HG03558 (cell line): ENCODE measurements at regions not wholly inside any gene's neighbourhood (a gene's known extent, or its start where the extent isn't known, plus 50 kb on each side); places are given as distances from the start of the nearest gene placed in this dataset.

Experiments used
- ATAC-seq: cut with Tn5 transposase; IDR thresholded peaks from one replicate; pipeline ENCODE4 v1.9.1; 2021; ENCODE audit warnings: moderate number of reproducible peaks; ENCODE audit not compliant: unreplicated experiment; ENCODE audit errors: extremely low read depth

- no peak for ATAC-seq
Observed at GRCh38 chr9:79257228-79257781, 314.5 kb upstream of the TLE4 start.

DNA sequence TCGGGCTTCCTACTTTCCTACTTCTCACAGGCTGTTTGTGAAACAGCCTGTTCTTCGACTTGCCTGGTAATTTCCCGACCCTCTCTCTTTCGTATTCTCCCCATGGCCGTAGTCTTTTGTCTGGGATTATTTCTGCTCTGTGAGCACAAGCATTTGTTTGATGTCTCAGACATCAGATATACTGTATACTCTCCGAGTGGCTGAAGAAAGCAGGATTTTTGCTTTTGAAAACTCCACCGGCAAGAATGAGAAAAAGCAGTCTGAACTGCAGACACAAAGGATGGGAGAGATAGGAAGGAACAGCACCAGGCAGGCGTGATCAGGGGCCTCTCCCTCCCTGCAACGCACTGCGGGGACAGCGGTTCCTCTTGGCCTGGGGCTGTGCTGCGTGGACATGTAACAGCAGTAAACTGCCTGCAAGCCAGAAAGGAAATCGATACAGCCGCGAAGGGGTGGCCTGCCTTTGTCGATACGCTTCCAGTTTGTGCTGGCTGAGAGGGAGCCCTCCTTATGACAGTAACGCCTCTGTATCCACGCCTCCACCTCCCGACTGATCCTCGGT, 313.9 kb upstream of the TLE4 start:
- ATAC-seq: no peak

DNA sequence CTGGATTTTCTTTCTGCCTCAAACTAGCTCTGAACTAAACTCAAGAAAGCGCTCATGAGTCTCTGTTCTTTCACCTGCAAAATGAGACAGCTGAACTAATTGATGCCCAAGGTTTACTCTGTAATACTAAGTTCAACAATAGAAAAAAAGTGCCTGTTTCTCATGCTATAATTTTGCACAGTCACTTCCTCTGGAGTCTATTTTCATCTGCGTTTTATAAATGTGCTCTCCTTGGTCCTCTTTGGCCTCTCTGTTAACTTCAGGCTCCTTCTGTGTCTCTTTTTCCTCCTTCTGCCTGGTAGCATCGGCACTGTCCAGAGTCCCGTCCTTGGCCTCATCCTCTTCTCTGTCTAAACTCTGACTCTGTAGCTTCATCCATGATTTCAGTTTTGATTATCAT, 311.9 kb upstream of the TLE4 start:
- ATAC-seq: no peak

GRCh38 chr9:79263628-79264027, 308.1 kb upstream of the TLE4 start:
- no peak for ATAC-seq

- no peak for ATAC-seq
Observed at GRCh38 chr9:79264041-79264440, 307.7 kb upstream of the TLE4 start.

DNA sequence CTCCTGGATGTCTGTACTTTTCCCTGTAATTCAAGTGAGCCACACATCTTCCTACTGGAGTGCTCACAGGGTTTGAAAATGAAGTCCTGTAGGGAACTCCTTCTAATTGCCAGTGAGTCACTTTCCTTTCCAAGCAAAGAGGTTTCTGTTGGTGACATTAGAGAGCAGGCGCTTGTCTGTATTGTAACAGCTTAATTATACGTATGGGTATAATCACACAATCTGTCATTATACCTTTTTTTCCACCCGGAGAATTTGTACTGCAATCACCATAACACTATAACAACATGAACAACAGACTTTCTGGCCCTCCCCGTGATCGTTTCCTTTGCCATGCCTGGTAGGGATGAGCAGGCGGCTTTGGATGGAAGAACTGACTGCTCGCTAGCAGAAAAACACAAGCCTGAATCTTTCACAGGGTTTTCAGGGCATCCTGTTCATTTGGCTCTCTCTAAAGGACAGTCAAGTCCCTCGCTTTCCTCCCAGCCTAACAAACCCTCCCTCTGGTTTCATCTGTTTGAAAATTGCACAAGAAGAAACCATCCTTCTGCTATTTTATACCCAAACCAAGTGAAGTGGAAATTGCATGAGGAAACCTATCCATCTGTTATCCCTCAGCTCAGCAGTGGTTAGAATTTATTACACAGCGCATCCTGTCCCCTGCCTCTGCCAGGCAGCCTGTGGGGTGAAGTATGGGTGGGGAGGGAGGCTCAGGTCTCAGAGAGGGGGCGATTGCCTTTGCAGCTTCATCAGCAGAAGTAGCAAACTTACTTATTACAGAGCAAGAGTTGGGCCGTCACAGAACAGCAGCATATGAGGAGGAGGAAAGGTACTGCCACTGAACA, 307.0 kb upstream of the TLE4 start:
- no peak for ATAC-seq

GRCh38 chr9:79266986-79267385, 304.8 kb upstream of the TLE4 start:
- no peak for ATAC-seq

GRCh38 chr9:79268806-79269205, 303.0 kb upstream of the TLE4 start:
- no peak for ATAC-seq

DNA sequence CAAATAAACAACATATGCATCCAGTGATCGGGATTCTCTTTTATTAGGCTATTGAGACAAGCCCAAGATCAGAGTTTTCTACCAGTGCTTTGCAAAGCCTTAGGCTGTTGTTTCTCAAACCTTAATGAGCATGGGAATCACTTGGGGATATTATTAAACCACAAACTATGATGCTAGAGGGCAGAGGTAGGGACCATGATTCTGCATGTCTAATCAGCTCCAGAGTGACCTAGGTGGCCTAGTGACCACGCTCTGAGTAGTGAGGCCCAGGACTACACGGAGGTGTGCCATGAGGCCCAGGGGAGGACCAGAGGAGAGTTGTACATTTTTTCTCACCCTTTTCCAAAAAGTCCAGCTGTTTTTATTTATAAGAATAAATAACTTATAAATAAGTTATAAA, 298.5 kb upstream of the TLE4 start:
- no peak for ATAC-seq

GRCh38 chr9:79279356-79279755, 292.4 kb upstream of the TLE4 start:
- no peak for ATAC-seq

GRCh38 chr9:79280691-79281090, 291.1 kb upstream of the TLE4 start:
- ATAC-seq: no peak

DNA sequence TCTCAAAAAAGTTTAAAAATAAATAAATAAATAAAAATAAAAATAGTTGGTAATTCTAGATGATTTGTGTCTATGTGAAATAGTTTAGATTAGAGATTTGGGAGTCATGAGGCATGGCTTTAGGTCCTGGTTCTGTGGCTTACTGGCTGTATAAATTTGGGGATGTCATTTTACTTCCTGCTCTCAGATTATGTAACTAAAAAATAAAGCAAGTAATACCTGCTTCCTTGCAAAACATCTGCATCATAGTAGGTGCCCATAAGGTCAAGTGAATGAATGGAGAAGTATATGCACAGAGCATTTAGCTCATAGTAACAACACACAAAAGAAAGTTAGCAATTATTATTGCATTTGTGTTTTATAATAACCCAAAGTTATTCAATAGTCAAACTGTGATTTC, 287.7 kb upstream of the TLE4 start:
- no peak for ATAC-seq

DNA sequence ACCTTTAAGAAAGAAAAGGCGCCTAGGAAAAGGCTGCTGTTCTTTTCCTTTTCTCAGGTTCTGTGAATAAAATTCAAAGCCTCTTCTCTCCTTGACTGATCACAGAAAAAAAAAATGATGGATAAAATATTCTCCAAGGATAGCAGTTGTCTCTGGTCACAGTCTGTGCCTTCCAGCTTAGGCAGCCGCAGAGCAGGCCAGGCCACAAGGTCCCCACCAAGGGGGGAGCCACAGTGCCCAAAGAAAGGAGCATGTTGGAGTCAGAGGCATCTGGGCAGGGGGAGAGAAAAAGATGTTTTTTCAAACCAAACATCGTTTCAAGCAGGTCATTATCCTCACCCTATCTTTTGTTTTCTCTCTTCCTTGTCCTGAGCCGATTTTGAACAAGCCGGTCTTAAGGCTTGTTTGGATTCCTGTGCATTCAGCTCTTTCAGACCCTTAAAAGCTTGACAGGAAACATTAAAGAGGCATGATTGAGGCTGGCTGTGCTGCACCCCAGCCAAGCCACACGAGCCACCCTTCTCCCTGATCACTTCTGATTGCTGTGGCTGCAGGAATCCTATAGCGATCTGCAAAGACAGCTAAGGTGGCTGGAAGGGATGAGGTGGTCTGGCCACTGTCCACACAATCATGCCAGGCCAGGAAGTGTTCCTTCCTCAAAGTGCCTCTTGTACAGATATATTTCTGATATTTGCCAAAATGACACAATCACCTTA, 284.6 kb upstream of the TLE4 start:
- no peak for ATAC-seq

DNA sequence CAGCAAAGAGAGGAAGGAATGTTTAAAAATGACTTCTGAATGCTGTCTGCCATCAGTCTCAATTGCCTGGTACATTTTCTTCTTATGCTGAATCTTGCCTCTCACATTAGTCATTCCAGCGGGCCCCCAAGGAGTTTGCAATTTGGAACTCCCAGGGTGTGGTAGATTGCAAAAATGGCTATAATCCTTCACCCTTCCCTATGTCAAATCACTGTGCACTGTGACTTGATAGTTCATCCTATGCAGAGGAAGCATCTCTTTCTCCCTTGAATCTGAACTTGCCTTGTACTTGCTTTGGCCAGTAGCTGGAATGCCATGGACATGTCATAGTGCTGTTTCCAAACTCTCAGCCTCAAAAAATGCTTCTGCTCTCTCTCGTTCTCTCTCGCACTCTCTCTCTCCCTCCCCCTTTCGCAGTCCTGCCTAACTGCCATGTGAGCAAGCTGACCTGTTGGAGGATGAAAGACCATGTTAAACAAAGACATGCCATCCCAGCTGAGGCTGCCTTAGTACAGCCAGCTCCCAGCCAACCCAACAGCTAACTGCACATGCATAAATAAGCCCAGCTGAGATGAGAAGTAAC, 284.0 kb upstream of the TLE4 start:
- ATAC-seq: no peak

DNA sequence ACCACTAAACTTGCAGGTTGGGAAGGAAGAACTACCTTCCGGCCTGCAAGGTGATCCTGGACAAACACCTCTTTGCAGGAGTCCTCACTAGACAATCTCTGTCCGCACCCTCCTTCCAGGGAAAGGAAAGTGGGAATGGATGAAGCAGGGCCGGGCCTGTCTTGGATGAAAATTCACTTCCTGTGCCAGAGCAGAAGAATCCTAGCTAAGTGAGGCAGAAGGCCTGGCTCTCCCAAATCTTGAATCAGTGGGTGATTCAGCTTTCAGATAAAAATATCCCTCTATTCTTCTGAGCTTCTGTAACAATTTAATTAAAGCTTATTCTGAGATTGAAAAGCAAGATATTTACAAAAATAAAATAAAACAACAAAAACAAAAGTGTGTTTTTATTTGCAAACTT, 281.9 kb upstream of the TLE4 start:
- no peak for ATAC-seq

- ATAC-seq: no peak
Observed at GRCh38 chr9:79292731-79293280, 279.0 kb upstream of the TLE4 start.

- ATAC-seq: no peak
Observed at GRCh38 chr9:79300068-79300467, 271.7 kb upstream of the TLE4 start.

GRCh38 chr9:79301085-79301484, 270.7 kb upstream of the TLE4 start:
- no peak for ATAC-seq

DNA sequence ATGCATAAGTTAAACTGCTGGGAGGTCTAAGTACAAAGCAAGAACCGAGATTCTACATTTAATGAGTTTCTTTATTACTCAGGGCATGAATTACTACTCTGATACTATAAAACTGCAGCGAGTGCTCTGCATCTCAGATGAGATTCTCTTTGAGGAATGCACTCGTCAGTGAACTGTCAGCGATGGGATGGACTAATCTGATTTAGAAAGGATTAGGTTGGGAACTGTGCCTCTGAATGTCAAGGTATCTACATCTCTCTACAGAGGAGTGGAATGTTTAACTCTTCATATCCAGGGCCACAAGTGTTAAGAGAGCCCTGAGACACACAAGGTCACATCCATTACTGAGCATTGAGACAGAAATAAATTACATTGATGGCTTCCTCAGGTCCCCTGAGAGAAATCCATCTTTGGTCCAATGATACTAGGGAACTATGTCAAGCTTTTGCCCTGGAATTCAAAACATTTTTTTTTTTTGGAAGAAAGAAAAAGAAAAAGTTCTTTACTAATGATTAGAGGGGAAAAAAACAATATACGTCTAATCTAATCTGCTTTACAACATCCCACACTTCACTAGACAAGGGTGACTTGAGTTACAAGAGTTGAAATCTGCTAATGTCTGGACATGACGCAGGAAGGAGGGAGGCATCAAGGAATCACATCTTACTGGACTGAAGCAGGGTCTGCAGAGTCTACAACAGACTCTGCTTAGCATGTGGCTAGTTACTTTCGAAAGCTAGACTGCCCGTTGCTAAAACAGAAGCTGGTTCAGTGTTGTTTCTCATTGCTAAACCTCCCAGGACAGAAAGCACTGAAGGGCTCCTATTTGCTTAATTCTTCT, 270.0 kb upstream of the TLE4 start:
- ATAC-seq: no peak

DNA sequence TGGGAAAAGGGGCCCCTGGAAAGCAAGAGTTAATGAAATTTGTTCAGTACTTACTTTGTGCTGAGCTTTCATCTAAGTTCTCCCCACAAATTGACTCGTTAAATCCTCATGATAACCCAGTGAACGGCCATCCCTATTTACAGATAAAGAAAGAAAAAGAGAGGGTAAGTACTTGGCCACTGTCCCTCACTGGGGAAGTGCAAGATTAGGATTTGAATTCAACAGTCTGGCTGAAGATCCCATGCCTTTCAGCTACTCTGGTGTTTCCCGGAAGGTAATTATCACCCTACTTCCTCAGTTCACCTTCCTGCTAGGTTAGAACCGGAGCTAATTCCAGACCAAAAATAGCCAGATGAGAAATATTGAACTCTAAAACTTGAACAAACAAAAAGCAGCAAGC, 269.2 kb upstream of the TLE4 start:
- no peak for ATAC-seq
